ENCODE measurements at regions not wholly inside any gene's neighbourhood (a gene's known extent, or its start where the extent isn't known, plus 50 kb on each side); places are given as distances from the start of the nearest gene placed in this dataset.

- no peak for DNase-seq (ENCODE audit: low spot score)
- Mint-ChIP-seq H3K27ac (ENCODE audit: unreplicated experiment) (no peak overlapping the region), H3K9me3 (ENCODE audit: unreplicated experiment) (no peaks in the 10 kb centered on the region), H3K4me3 (ENCODE audit: unreplicated experiment) (no peak overlapping the region), H3K36me3 (ENCODE audit: low read depth, unreplicated experiment) (peaks cover 3% of the 10 kb centered on the region), H3K27me3 (ENCODE audit: unreplicated experiment) (no peaks in the 10 kb centered on the region), H3K4me1 (ENCODE audit: unreplicated experiment) (peaks cover 2% of the 10 kb centered on the region)
- TF ChIP-seq CTCF (IDR thresholded peaks at IDR 0.05; ENCODE audit: unreplicated experiment): no peak
These were observed 98.8 kb downstream of the SLC25A47 start for GRCh38 chr14:100421756-100422470.

- Mint-ChIP-seq H3K27ac (ENCODE audit: unreplicated experiment) (no peak overlapping the region), H3K4me3 (ENCODE audit: unreplicated experiment) (no peak overlapping the region), H3K36me3 (ENCODE audit: low read depth, unreplicated experiment) (peaks cover 3% of the 10 kb centered on the region), H3K4me1 (ENCODE audit: unreplicated experiment) (peaks cover 6% of the 10 kb centered on the region), H3K9me3 (ENCODE audit: unreplicated experiment) (no peaks in the 10 kb centered on the region), H3K27me3 (ENCODE audit: unreplicated experiment) (no peaks in the 10 kb centered on the region)
- no peak for TF ChIP-seq CTCF (IDR thresholded peaks at IDR 0.05; ENCODE audit: unreplicated experiment)
- no peak for DNase-seq (ENCODE audit: low spot score)
These were observed 99.6 kb downstream of the SLC25A47 start for GRCh38 chr14:100422556-100423316.

- H3K27ac Mint-ChIP-seq (ENCODE audit: unreplicated experiment): no peak overlapping the region
- no peak for TF ChIP-seq CTCF (IDR thresholded peaks at IDR 0.05; ENCODE audit: unreplicated experiment)
- no peaks in the 10 kb centered on the region for H3K27me3 Mint-ChIP-seq (ENCODE audit: unreplicated experiment)
- peaks cover 3% of the 10 kb centered on the region for H3K36me3 Mint-ChIP-seq (ENCODE audit: low read depth, unreplicated experiment)
- no peak overlapping the region for H3K4me3 Mint-ChIP-seq (ENCODE audit: unreplicated experiment)
- no peaks in the 10 kb centered on the region for H3K9me3 Mint-ChIP-seq (ENCODE audit: unreplicated experiment)
- no peak for DNase-seq (ENCODE audit: low spot score)
- peaks cover 6% of the 10 kb centered on the region for H3K4me1 Mint-ChIP-seq (ENCODE audit: unreplicated experiment)
These were observed 100.3 kb downstream of the SLC25A47 start for GRCh38 chr14:100423317-100424010.

GRCh38 chr14:100424504-100425428 lies 101.6 kb downstream of the SLC25A47 start:
- H3K9me3 Mint-ChIP-seq (ENCODE audit: unreplicated experiment): no peaks in the 10 kb centered on the region
- no peak overlapping the region for H3K4me3 Mint-ChIP-seq (ENCODE audit: unreplicated experiment)
- no peak for DNase-seq (ENCODE audit: low spot score)
- H3K27me3 Mint-ChIP-seq (ENCODE audit: unreplicated experiment): peaks cover 3% of the 10 kb centered on the region
- TF ChIP-seq CTCF (IDR thresholded peaks at IDR 0.05; ENCODE audit: unreplicated experiment): no peak
- peaks cover 6% of the 10 kb centered on the region for H3K4me1 Mint-ChIP-seq (ENCODE audit: unreplicated experiment)
- no peak overlapping the region for H3K27ac Mint-ChIP-seq (ENCODE audit: unreplicated experiment)
- no peaks in the 10 kb centered on the region for H3K36me3 Mint-ChIP-seq (ENCODE audit: low read depth, unreplicated experiment)

Measured in endothelial cell (in vitro differentiated cells).